ENCODE measurements at regions not wholly inside any gene's neighbourhood (a gene's known extent, or its start where the extent isn't known, plus 50 kb on each side); places are given as distances from the start of the nearest gene placed in this dataset.

GRCh38 chr18:76209597-76209996 lies 285.4 kb downstream of the ZNF516 start:
- H2AFZ ChIP-seq (ENCODE audit: insufficient read depth, low read depth, low read length, poor library complexity, severe bottlenecking): no peak overlapping the region
- peaks cover 0 to 4% (median 0%) of the 10 kb centered on the region in 7 donors for H3K9me3 Mint-ChIP-seq
- H3K27ac ChIP-seq (ENCODE audit: low read depth in 1 of 2, low read length in 2 of 2): no peak overlapping the region
- H3K4me1 ChIP-seq (ENCODE audit: control insufficient read depth in 1 of 2, insufficient read depth in 2 of 2, low read length in 2 of 2): no peaks in the 10 kb centered on the region
- no peak overlapping the region for H3K9ac ChIP-seq (ENCODE audit: insufficient read depth, low read length, poor library complexity, severe bottlenecking)
- H3K4me3 Mint-ChIP-seq: no peak overlapping the region
- H3K9me3 ChIP-seq (replicated peaks in 1 of 2; ENCODE audit: control insufficient read depth in 1 of 2, insufficient read depth in 1 of 2, low read length in 2 of 2): no peaks in the 10 kb centered on the region
- H3K27ac Mint-ChIP-seq: no peak overlapping the region
- no peaks in the 10 kb centered on the region for H3K36me3 Mint-ChIP-seq
- peaks cover 4% of the 10 kb centered on the region for H3K4me1 Mint-ChIP-seq
- whole genome bisulfite sequencing (ENCODE audit: insufficient coverage): 100% methylated on average over 3 of the region's 7 CpGs
- H3K4me3 ChIP-seq (replicated peaks in 1 of 3; ENCODE audit: low read depth in 2 of 3, low read length in 3 of 3): no peak overlapping the region
- intact Hi-C loops (cut with micrococcal nuclease): no loop called here
- no peak overlapping the region for H3K4me2 ChIP-seq (replicated peaks; ENCODE audit: extremely low read depth, low read length, poor library complexity, severe bottlenecking)
- H3K27me3 Mint-ChIP-seq (ENCODE audit: low read depth in 3 of 3): peaks cover 12 to 16% (median 13%) of the 10 kb centered on the region in 3 donors
- no peaks in the 10 kb centered on the region for H4K20me1 ChIP-seq (ENCODE audit: insufficient read depth, low read length)
- no peaks in the 10 kb centered on the region for H3K36me3 ChIP-seq (replicated peaks in 1 of 2; ENCODE audit: control insufficient read depth in 1 of 2, insufficient read depth in 2 of 2, low read length in 2 of 2)
- H3K79me2 ChIP-seq (ENCODE audit: insufficient read depth, low read length): no peaks in the 10 kb centered on the region
- no peak for DNase-seq
- H3K27me3 ChIP-seq (ENCODE audit: control insufficient read depth in 2 of 2, insufficient read depth in 2 of 2, low read length in 2 of 2): peaks cover 0 to 3% of the 10 kb centered on the region in 2 donors
- TF ChIP-seq, protein P1, sequence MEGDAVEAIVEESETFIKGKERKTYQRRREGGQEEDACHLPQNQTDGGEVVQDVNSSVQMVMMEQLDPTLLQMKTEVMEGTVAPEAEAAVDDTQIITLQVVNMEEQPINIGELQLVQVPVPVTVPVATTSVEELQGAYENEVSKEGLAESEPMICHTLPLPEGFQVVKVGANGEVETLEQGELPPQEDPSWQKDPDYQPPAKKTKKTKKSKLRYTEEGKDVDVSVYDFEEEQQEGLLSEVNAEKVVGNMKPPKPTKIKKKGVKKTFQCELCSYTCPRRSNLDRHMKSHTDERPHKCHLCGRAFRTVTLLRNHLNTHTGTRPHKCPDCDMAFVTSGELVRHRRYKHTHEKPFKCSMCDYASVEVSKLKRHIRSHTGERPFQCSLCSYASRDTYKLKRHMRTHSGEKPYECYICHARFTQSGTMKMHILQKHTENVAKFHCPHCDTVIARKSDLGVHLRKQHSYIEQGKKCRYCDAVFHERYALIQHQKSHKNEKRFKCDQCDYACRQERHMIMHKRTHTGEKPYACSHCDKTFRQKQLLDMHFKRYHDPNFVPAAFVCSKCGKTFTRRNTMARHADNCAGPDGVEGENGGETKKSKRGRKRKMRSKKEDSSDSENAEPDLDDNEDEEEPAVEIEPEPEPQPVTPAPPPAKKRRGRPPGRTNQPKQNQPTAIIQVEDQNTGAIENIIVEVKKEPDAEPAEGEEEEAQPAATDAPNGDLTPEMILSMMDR (IDR thresholded peaks at IDR 0.05): no peak

GRCh38 chr18:76208678-76209306 lies 286.2 kb downstream of the ZNF516 start:
- no peak overlapping the region for H2AFZ ChIP-seq (ENCODE audit: insufficient read depth, low read depth, low read length, poor library complexity, severe bottlenecking)
- H3K36me3 ChIP-seq (replicated peaks in 1 of 2; ENCODE audit: control insufficient read depth in 1 of 2, insufficient read depth in 2 of 2, low read length in 2 of 2): no peaks in the 10 kb centered on the region
- H3K9me3 ChIP-seq (replicated peaks in 1 of 2; ENCODE audit: control insufficient read depth in 1 of 2, insufficient read depth in 1 of 2, low read length in 2 of 2): no peaks in the 10 kb centered on the region
- peaks cover 0 to 3% of the 10 kb centered on the region in 2 donors for H3K27me3 ChIP-seq (ENCODE audit: control insufficient read depth in 2 of 2, insufficient read depth in 2 of 2, low read length in 2 of 2)
- Mint-ChIP-seq H3K9me3 (peaks cover 0 to 4% (median 0%) of the 10 kb centered on the region in 7 donors), H3K4me1 (peaks cover 4% of the 10 kb centered on the region), H3K4me3 (peak overlapping the region; percentile 18 to 25), H3K27me3 (ENCODE audit: low read depth in 3 of 3) (peaks cover 11 to 15% (median 12%) of the 10 kb centered on the region in 3 donors), H3K27ac (no peak overlapping the region), H3K36me3 (no peaks in the 10 kb centered on the region)
- intact Hi-C loops (cut with micrococcal nuclease): no loop called here
- no peaks in the 10 kb centered on the region for H3K79me2 ChIP-seq (ENCODE audit: insufficient read depth, low read length)
- H3K27ac ChIP-seq (ENCODE audit: low read depth in 1 of 2, low read length in 2 of 2): no peak overlapping the region
- no peak overlapping the region for H3K4me2 ChIP-seq (replicated peaks; ENCODE audit: extremely low read depth, low read length, poor library complexity, severe bottlenecking)
- H4K20me1 ChIP-seq (ENCODE audit: insufficient read depth, low read length): no peaks in the 10 kb centered on the region
- TF ChIP-seq, protein P1 (IDR thresholded peaks at IDR 0.05): no peak
- DNase-seq: no peak
- H3K4me3 ChIP-seq (replicated peaks in 1 of 3; ENCODE audit: low read depth in 2 of 3, low read length in 3 of 3): no peak overlapping the region
- no peaks in the 10 kb centered on the region for H3K4me1 ChIP-seq (ENCODE audit: control insufficient read depth in 1 of 2, insufficient read depth in 2 of 2, low read length in 2 of 2)
- no peak overlapping the region for H3K9ac ChIP-seq (ENCODE audit: insufficient read depth, low read length, poor library complexity, severe bottlenecking)
- 42% methylated on average over 16 of the region's 21 CpGs for WGBS (ENCODE audit: insufficient coverage)
